DMS 273 (cell line): ENCODE measurements at regions not wholly inside any gene's neighbourhood (a gene's known extent, or its start where the extent isn't known, plus 50 kb on each side); places are given as distances from the start of the nearest gene placed in this dataset.

Experiments
- DNase-seq: peaks from one replicate; lab custom pipeline; 2025; ENCODE audit not compliant: unreplicated experiment; lab: John Stamatoyannopoulos, UW

GRCh38 chr22:34303656-34304055 lies 383.4 kb upstream of the LARGE1 start:
- no peak for DNase-seq

- DNase-seq, result no peak
These were observed 386.1 kb upstream of the LARGE1 start for GRCh38 chr22:34306361-34306760.

GRCh38 chr22:34308101-34308500 lies 387.8 kb upstream of the LARGE1 start:
- no peak for DNase-seq

- no peak for DNase-seq
These were observed 399.1 kb upstream of the LARGE1 start for GRCh38 chr22:34319346-34319745.

GRCh38 chr22:34324763-34325162 lies 404.5 kb upstream of the LARGE1 start:
- DNase-seq, result no peak

GRCh38 chr22:34326901-34327300 lies 406.6 kb upstream of the LARGE1 start:
- DNase-seq, result no peak

- no peak for DNase-seq
These were observed 410.2 kb upstream of the LARGE1 start for GRCh38 chr22:34330432-34330831.

- no peak for DNase-seq
These were observed 413.0 kb upstream of the LARGE1 start for GRCh38 chr22:34333285-34333684.

GRCh38 chr22:34334893-34335292 lies 414.6 kb upstream of the LARGE1 start:
- peak; percentile 0 for DNase-seq

GRCh38 chr22:34344702-34345101 lies 424.4 kb upstream of the LARGE1 start:
- no peak for DNase-seq

GRCh38 chr22:34354071-34354817 lies 434.0 kb upstream of the LARGE1 start:
- no peak for DNase-seq

GRCh38 chr22:34356481-34356880 lies 436.2 kb upstream of the LARGE1 start:
- DNase-seq, result no peak

- no peak for DNase-seq
These were observed 450.4 kb upstream of the LARGE1 start for GRCh38 chr22:34370711-34371110.

- DNase-seq, result no peak
These were observed 459.5 kb upstream of the LARGE1 start for GRCh38 chr22:34379825-34380224.

- DNase-seq, result no peak
These were observed 460.3 kb upstream of the LARGE1 start for GRCh38 chr22:34380532-34380931.

GRCh38 chr22:34390400-34390799 lies 470.1 kb upstream of the LARGE1 start:
- no peak for DNase-seq

- DNase-seq, result no peak
These were observed 475.1 kb upstream of the LARGE1 start for GRCh38 chr22:34395370-34395769.

- no peak for DNase-seq
These were observed 483.4 kb upstream of the LARGE1 start for GRCh38 chr22:34403667-34404066.

GRCh38 chr22:34410111-34410510 lies 489.8 kb upstream of the LARGE1 start:
- DNase-seq, result no peak

GRCh38 chr22:34414467-34415440 lies 494.5 kb upstream of the LARGE1 start:
- peak; percentile 71 for DNase-seq

GRCh38 chr22:34416022-34416860 lies 496.0 kb upstream of the LARGE1 start:
- no peak for DNase-seq
